BJ (cell line): ENCODE measurements at regions not wholly inside any gene's neighbourhood (a gene's known extent, or its start where the extent isn't known, plus 50 kb on each side); places are given as distances from the start of the nearest gene placed in this dataset.

Experiments
- CTCF ChIA-PET: fragments of 350-600 bp; formaldehyde crosslinking; extraction: SDS; loops from one replicate; lab custom pipeline; 2021; ENCODE audit warnings: antibody characterized with exemption, inconsistent platforms; lab: Yijun Ruan, JAX
- POLR2A ChIA-PET: fragments of 300-600 bp; sonication (Branson Sonifier 250); formaldehyde crosslinking; extraction: SDS; loops from one replicate; lab custom pipeline; 2021; ENCODE audit warnings: antibody characterized with exemption; lab: Charles Lee
- DNase-seq: peaks from one replicate; pipeline ENCODE4 v3.0.0-alpha.2; 2011; ENCODE audit warnings: low read depth
- H3K27me3 ChIP-seq: 2 replicates; pipeline ENCODE4 v1.6.0; 2011; ENCODE audit warnings: low read length; ENCODE audit not compliant: control insufficient read depth, insufficient read depth
- H3K36me3 ChIP-seq: 2 replicates; pipeline ENCODE4 v1.5.1; 2011; ENCODE audit warnings: low read length; ENCODE audit not compliant: control insufficient read depth, insufficient read depth
- H3K4me3 ChIP-seq: 2 replicates; pipeline ENCODE4 v1.5.1; 2011; ENCODE audit warnings: low read depth, mild to moderate bottlenecking, control low read depth, low read length
- TF ChIP-seq, protein P1 (sequence below): IDR thresholded peaks from 2 replicates; pipeline ENCODE4 v1.5.1; 2011; ENCODE audit warnings: low read depth, mild to moderate bottlenecking, control low read depth, inconsistent platforms, low read length, moderate library complexity; ENCODE audit not compliant: insufficient read depth

DNA sequence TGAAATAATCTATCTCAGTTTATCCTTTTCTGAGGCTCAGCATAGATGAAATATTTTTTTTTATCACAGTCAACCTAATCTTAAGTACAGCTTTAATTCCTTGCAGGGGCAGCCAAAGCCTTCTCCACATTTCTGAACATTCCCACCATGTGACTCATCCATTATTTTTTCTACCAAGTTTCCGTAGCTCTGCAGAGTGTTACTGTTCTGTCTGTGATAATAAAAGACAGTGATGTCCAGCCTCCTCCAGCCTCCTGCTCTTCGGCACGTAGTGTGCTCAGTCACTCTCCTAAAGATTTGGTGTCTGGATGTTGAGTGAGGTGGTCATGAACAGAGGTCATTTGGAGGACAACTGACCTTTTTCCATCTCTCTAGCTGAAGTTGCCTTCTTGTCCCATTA, 338.1 kb upstream of the ADAMTS16 start:
- TF ChIP-seq, protein P1, sequence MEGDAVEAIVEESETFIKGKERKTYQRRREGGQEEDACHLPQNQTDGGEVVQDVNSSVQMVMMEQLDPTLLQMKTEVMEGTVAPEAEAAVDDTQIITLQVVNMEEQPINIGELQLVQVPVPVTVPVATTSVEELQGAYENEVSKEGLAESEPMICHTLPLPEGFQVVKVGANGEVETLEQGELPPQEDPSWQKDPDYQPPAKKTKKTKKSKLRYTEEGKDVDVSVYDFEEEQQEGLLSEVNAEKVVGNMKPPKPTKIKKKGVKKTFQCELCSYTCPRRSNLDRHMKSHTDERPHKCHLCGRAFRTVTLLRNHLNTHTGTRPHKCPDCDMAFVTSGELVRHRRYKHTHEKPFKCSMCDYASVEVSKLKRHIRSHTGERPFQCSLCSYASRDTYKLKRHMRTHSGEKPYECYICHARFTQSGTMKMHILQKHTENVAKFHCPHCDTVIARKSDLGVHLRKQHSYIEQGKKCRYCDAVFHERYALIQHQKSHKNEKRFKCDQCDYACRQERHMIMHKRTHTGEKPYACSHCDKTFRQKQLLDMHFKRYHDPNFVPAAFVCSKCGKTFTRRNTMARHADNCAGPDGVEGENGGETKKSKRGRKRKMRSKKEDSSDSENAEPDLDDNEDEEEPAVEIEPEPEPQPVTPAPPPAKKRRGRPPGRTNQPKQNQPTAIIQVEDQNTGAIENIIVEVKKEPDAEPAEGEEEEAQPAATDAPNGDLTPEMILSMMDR, result no peak
- POLR2A ChIA-PET, result no interaction called here
- Histone ChIP-seq H3K36me3 (no peaks in the 10 kb centered on the region), H3K27me3 (no peaks in the 10 kb centered on the region), H3K4me3 (no peak overlapping the region)
- DNase-seq, result no peak
- CTCF ChIA-PET, result no interaction called here

DNA sequence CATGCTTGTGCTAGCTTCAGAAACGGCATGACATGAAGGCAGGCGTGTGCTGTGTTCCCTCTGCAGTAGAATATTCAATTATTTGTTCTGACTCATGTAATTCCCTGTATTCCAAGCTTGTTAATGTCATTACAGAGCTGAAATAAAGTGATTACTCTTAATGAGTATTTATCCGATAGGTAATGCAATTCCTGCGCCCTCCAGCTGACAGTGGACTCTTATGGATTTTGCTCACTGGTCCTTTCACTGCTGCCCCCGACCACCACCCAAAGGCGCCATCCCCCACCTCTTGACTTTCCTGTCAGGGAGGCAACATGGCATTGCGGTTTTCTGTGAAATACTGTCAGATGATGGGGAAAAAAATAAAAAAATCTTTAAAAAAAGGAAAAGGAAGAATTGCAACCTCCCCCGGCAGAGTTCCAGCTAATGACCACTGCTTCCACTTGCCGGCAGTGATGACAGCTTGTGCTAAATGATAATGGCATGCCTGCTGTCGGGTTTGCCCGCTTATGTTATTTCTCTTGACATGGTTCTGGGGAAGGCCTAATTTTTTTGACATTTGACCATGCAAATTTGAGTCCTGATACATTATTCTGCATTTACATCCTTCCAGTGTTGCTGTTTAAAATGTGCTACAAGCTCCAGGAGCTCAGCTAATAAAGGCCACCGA, 335.3 kb upstream of the ADAMTS16 start:
- CTCF ChIA-PET, result no interaction called here
- no peaks in the 10 kb centered on the region for H3K36me3 ChIP-seq
- no peak for DNase-seq
- H3K4me3 ChIP-seq, result no peak overlapping the region
- POLR2A ChIA-PET, result no interaction called here
- H3K27me3 ChIP-seq, result no peaks in the 10 kb centered on the region
- TF ChIP-seq, protein P1, result no peak

DNA sequence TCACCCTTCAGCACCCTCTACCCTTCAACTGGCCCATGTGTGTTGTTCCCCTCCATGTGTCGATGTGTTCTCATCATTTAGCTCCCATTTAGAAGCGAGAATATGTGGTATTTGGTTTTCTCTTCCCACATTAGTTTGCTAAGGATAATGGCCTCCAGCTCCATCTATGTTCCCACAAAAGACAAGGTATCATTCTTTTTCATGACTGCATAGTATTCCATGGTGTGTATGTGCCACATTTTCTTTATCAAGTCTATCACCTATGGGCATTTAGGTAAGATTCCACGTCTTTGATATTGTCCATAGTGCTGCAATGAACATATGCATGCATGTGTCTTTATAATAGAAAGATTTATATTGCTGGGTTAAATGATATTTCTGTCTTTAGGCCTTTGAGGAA, 325.1 kb upstream of the ADAMTS16 start:
- DNase-seq, result no peak
- H3K36me3 ChIP-seq, result no peaks in the 10 kb centered on the region
- H3K4me3 ChIP-seq, result no peak overlapping the region
- ChIA-PET CTCF (interaction anchor here (0.7 kb wide), 1 partner anchor 14 kb away, joined by 3 read pairs; no protein-coding TSS in a partner anchor), POLR2A (no interaction called here)
- TF ChIP-seq, protein P1, result no peak
- no peaks in the 10 kb centered on the region for H3K27me3 ChIP-seq

DNA sequence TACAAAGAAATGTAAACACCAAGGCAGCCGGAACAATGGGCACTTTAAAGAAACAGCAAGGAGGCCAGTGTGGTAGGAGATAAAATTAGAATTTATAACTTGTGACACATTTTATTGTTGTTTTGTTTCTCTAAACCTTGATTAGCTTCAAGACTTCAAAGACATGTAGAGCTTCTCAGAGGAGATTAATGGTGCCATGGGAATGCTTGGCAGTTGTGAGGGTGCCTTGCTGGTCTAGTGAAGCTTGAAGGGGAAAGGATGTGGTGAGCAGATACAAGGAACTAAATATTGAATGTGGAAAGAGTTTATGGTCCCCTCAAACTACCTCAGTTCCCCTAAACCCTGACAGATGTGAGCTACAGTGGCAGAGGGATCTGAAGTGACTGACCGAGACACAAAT, 322.4 kb upstream of the ADAMTS16 start:
- ChIA-PET POLR2A (no interaction called here), CTCF (interaction anchor here (0.6 kb wide), 1 partner anchor 8 kb away, joined by 3 read pairs; no protein-coding TSS in a partner anchor)
- DNase-seq, result no peak
- TF ChIP-seq, protein P1, result no peak
- no peak overlapping the region for H3K4me3 ChIP-seq
- no peaks in the 10 kb centered on the region for H3K27me3 ChIP-seq
- H3K36me3 ChIP-seq, result no peaks in the 10 kb centered on the region

DNA sequence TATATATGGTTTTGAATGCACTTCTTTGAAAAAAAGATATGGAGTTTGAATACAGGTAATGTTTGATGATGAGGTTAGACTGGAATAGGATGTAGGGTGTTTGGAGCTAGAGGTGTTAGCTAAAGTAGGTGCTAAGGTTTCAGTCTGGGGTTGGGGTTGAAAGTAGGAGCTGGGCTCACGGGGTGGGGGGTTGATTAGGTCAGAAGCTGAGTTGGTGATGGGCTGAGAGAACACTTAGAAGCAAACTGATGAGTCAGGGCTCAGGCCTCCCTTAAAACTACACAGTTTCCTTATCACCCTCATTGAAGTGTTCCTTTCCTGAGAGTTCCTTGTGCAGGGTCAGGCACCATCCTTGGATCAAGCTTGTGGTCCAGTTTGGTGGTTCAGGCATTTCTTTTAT, 308.8 kb upstream of the ADAMTS16 start:
- DNase-seq, result no peak
- Histone ChIP-seq H3K27me3 (no peaks in the 10 kb centered on the region), H3K36me3 (no peaks in the 10 kb centered on the region), H3K4me3 (no peak overlapping the region)
- ChIA-PET POLR2A (no interaction called here), CTCF (no interaction called here)
- TF ChIP-seq, protein P1, result no peak
